Esophagus squamous epithelium (tissue), 4 donors: ENCODE measurements at regions not wholly inside any gene's neighbourhood (a gene's known extent, or its start where the extent isn't known, plus 50 kb on each side); places are given as distances from the start of the nearest gene placed in this dataset.

Experiments used
- POLR2A ChIP-seq, 4 donors: fragments of 450-650 bp; IDR thresholded peaks; one replicate each; pipeline ENCODE4 v1.6.1; 2017; ENCODE audit warnings: antibody characterized with exemption in 4 of 4, mild to moderate bottlenecking in 4 of 4, moderate library complexity in 3 of 4
- TF ChIP-seq, protein P1 (sequence below), 6 experiments: fragments of 450-650 bp in 4 of 6; fragments of 200-600 bp in 2 of 6; sonication (generic) in 2 of 6; IDR thresholded peaks; one replicate each; pipeline ENCODE4 v1.5.1; 2016 to 2019; ENCODE audit warnings: antibody characterized with exemption in 6 of 6, mild to moderate bottlenecking in 4 of 6, moderate library complexity in 4 of 6

DNA sequence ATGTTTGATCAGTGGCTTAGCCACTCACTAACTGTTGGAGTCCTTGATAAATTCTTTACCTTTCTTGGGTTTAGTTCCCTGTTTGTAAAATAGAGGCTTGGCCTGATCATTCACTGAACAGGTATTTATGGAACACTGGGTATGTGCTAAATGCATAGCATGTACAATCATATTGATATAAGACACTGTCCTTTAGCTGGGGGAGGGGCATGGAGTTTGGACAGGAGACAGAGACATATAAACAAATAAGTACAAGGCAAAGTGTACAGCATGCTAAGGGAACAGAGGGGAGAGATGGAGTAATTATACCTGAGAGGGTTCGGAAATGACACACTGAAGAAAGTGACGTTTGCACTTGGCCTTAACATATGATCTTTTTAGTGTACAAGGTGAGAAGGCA is 124.3 kb upstream of the CACNA1E start:
- no peak for TF ChIP-seq POLR2A (IDR thresholded peaks at IDR 0.05)
- TF ChIP-seq, protein P1, sequence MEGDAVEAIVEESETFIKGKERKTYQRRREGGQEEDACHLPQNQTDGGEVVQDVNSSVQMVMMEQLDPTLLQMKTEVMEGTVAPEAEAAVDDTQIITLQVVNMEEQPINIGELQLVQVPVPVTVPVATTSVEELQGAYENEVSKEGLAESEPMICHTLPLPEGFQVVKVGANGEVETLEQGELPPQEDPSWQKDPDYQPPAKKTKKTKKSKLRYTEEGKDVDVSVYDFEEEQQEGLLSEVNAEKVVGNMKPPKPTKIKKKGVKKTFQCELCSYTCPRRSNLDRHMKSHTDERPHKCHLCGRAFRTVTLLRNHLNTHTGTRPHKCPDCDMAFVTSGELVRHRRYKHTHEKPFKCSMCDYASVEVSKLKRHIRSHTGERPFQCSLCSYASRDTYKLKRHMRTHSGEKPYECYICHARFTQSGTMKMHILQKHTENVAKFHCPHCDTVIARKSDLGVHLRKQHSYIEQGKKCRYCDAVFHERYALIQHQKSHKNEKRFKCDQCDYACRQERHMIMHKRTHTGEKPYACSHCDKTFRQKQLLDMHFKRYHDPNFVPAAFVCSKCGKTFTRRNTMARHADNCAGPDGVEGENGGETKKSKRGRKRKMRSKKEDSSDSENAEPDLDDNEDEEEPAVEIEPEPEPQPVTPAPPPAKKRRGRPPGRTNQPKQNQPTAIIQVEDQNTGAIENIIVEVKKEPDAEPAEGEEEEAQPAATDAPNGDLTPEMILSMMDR (IDR thresholded peaks at IDR 0.05), result no peak
